NT2/D1 (cell line): ENCODE measurements at regions not wholly inside any gene's neighbourhood (a gene's known extent, or its start where the extent isn't known, plus 50 kb on each side); places are given as distances from the start of the nearest gene placed in this dataset.

Experiments
- SUZ12 ChIP-seq: IDR thresholded peaks from 2 replicates; pipeline ENCODE4 v1.6.1; 2011; ENCODE audit not compliant: insufficient read length, insufficient read depth; ENCODE audit errors: extremely low read depth
- ZNF274 ChIP-seq: IDR thresholded peaks from 2 replicates; pipeline ENCODE4 v1.6.1; 2011; ENCODE audit warnings: mild to moderate bottlenecking, low read depth, low read length

DNA sequence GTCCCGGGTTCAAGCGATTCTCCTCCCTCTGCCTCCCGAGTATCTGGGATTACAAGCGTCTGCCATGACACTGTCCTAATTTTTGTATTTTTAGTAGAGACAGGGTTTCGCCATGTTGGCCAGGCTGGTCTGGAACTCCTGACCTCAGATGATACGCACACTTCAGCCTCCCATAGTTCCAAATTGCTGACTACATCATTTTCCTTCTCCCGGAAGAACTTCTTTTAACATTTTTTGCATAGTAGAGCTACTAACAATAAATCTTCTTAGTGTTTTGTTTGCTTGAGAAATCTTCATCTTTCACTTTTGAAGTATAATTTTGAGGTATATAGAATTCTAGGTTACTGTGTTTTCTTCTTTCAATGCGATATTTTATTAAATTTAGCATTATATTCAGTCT is 1415.1 kb upstream of the RAG2 start:
- TF ChIP-seq SUZ12 (no peak), ZNF274 (no peak)
